H1 (cell line): ENCODE measurements at regions not wholly inside any gene's neighbourhood (a gene's known extent, or its start where the extent isn't known, plus 50 kb on each side); places are given as distances from the start of the nearest gene placed in this dataset.

Experiments
- HDAC2 ChIP-seq, 2 experiments: fragments of 300-600 bp in 1 of 2; sonication (generic) in 1 of 2; IDR thresholded peaks; 2 replicates each; pipeline ENCODE4 v1.6.1; 2011 to 2012; ENCODE audit warnings: low read depth in 2 of 2, low read length in 2 of 2, mild to moderate bottlenecking in 2 of 2, moderate library complexity in 2 of 2, borderline replicate concordance in 1 of 2, inconsistent platforms in 1 of 2
- POLR2A ChIP-seq, 2 experiments: IDR thresholded peaks; 1 replicate in 1 of 2; 2 replicates in 1 of 2; pipeline ENCODE4 v1.6.1; 2011; ENCODE audit warnings: low read depth in 2 of 2, low read length in 2 of 2, mild to moderate bottlenecking in 2 of 2; ENCODE audit errors: control extremely low read depth in 1 of 2
- POU5F1 ChIP-seq: IDR thresholded peaks from 2 replicates; pipeline ENCODE4 v1.6.1; 2011; ENCODE audit warnings: low read depth, mild to moderate bottlenecking, low read length, moderate library complexity

DNA sequence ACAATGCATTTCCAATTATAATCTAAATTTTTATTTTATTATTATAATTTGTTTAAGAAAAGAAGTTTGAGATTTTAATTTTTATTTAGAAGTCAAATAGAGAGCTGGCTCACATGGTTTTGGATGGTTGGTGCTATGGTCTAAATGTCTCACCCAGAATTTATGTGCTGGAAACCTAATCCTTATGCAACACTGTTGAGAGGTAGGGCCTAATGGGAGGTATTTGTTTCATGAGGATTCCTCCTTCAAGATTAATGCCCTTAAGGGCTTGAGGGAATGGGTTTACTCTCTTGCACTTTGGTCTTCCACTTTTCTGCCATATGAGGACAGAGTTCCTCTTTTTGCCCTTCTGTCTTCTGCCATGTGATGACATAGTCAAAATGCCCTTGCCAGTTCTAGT lies 960.5 kb upstream of the IGFBP7 start (continued):
- TF ChIP-seq HDAC2 (IDR thresholded peaks at IDR 0.05; ENCODE audit: borderline replicate concordance in 1 of 2, low read depth in 2 of 2, low read length in 2 of 2) (no peak), POLR2A (IDR thresholded peaks at IDR 0.05; ENCODE audit: control extremely low read depth in 1 of 2, low read depth in 2 of 2, low read length in 2 of 2) (no peak), POU5F1 (no peak)
